SK-N-SH (cell line): ENCODE measurements at regions not wholly inside any gene's neighbourhood (a gene's known extent, or its start where the extent isn't known, plus 50 kb on each side); places are given as distances from the start of the nearest gene placed in this dataset.

ENCODE experiments used
- CTCF ChIA-PET: fragments of 300-600, 350-600 bp; formaldehyde crosslinking; extraction: SDS; loops from one replicate; lab custom pipeline; 2021; lab: Yijun Ruan, JAX
- POLR2A ChIA-PET: fragments of 350-600 bp; sonication (Branson Sonifier 250); formaldehyde crosslinking; extraction: SDS; loops from one replicate; lab custom pipeline; 2020; ENCODE audit warnings: antibody characterized with exemption, inconsistent platforms; lab: Yijun Ruan, JAX
- DNase-seq: peaks from one replicate; pipeline ENCODE4 v3.0.0; 2012
- H2AFZ ChIP-seq: fragments of 200-600 bp; sonication (generic); 2 replicates; pipeline ENCODE4 v1.8.1; 2016; ENCODE audit warnings: antibody characterized with exemption, mild to moderate bottlenecking, low read depth
- H3F3A ChIP-seq: fragments of 200-600 bp; sonication (generic); replicated peaks from 2 replicates; pipeline ENCODE3; 2016; ENCODE audit warnings: antibody characterized with exemption, mild to moderate bottlenecking; ENCODE audit not compliant: insufficient read depth
- H3K27ac ChIP-seq, 2 experiments: fragments of 200-500 bp in 1 of 2; fragments of 200-600 bp in 1 of 2; sonication (Bioruptor generic) in 1 of 2; sonication (generic), shearing (Covaris generic) in 1 of 2; 2 replicates each; pipeline versions ENCODE4 v1.5.1 to v1.6.1; 2014 to 2016; ENCODE audit warnings: low read depth in 2 of 2, inconsistent platforms in 1 of 2, low read length in 1 of 2, mild to moderate bottlenecking in 1 of 2, mixed read lengths in 1 of 2
- H3K27me3 ChIP-seq: fragments of 200-600 bp; sonication (generic), shearing (Covaris generic); 2 replicates; pipeline ENCODE4 v1.6.1; 2016; ENCODE audit warnings: mixed run types; ENCODE audit not compliant: insufficient read depth
- H3K36me3 ChIP-seq, 2 experiments: fragments of 200-500 bp in 1 of 2; fragments of 200-600 bp in 1 of 2; sonication (Bioruptor generic) in 1 of 2; sonication (generic) in 1 of 2; replicated peaks in 1 of 2; 2 replicates each; pipeline versions ENCODE3 to v1.5.1; 2014 to 2016; ENCODE audit warnings: low read length in 1 of 2, mild to moderate bottlenecking in 1 of 2; ENCODE audit not compliant: insufficient read depth in 2 of 2, control insufficient read depth in 1 of 2
- H3K4me1 ChIP-seq, 2 experiments: fragments of 200-500 bp in 1 of 2; fragments of 200-600 bp in 1 of 2; sonication (Bioruptor generic) in 1 of 2; sonication (generic), shearing (Covaris generic) in 1 of 2; 2 replicates each; pipeline versions ENCODE4 v1.5.1 to v1.6.1; 2014 to 2016; ENCODE audit warnings: low read depth in 1 of 2, low read length in 1 of 2, mixed run types in 1 of 2; ENCODE audit not compliant: insufficient read depth in 2 of 2, control insufficient read depth in 1 of 2
- H3K4me2 ChIP-seq: fragments of 200-600 bp; sonication (generic), shearing (Covaris generic); 2 replicates; pipeline ENCODE4 v1.6.1; 2017; ENCODE audit warnings: mixed run types
- H3K4me3 ChIP-seq, 2 experiments: fragments of 200-500 bp in 1 of 2; fragments of 200-600 bp in 1 of 2; sonication (Bioruptor generic) in 1 of 2; sonication (generic), shearing (Covaris generic) in 1 of 2; 2 replicates each; pipeline versions ENCODE4 v1.5.1 to v1.8.1; 2014 to 2016; ENCODE audit warnings: low read depth in 2 of 2, inconsistent platforms in 1 of 2, low read length in 1 of 2, mild to moderate bottlenecking in 1 of 2, mixed read lengths in 1 of 2, moderate library complexity in 1 of 2
- H3K79me2 ChIP-seq: fragments of 200-600 bp; sonication (generic); 2 replicates; pipeline ENCODE4 v1.8.1; 2017; ENCODE audit warnings: mild to moderate bottlenecking; ENCODE audit not compliant: insufficient read depth
- H3K9ac ChIP-seq: fragments of 200-600 bp; sonication (generic); 2 replicates; pipeline ENCODE4 v1.6.1; 2017; ENCODE audit warnings: mixed run types
- H3K9me2 ChIP-seq: fragments of 200-600 bp; sonication (generic); 2 replicates; pipeline ENCODE4 v1.6.1; 2017; ENCODE audit warnings: mixed run types
- H3K9me3 ChIP-seq: fragments of 200-600 bp; sonication (generic); 2 replicates; pipeline ENCODE4 v1.6.1; 2017; ENCODE audit warnings: mixed run types, mild to moderate bottlenecking, moderate library complexity
- H4K20me1 ChIP-seq: fragments of 200-600 bp; sonication (generic); 2 replicates; pipeline ENCODE4 v1.6.1; 2017; ENCODE audit warnings: mild to moderate bottlenecking, mixed run types; ENCODE audit not compliant: insufficient read depth
- CHD2 ChIP-seq: fragments of 150-350 bp; IDR thresholded peaks from 2 replicates; pipeline ENCODE4 v1.6.1; 2018; ENCODE audit warnings: low read length; ENCODE audit not compliant: partially characterized antibody
- CTCF ChIP-seq: fragments of 200-600 bp; sonication (generic); IDR thresholded peaks from 2 replicates; pipeline ENCODE4 v1.6.1; 2017; ENCODE audit warnings: antibody characterized with exemption, mild to moderate bottlenecking, moderate library complexity
- FOSL2 ChIP-seq: IDR thresholded peaks from 2 replicates; pipeline ENCODE4 v1.4.0; 2012; ENCODE audit warnings: low read depth, mild to moderate bottlenecking, moderate library complexity, borderline replicate concordance
- FOXJ3 ChIP-seq: sonication (generic); formaldehyde crosslinking; IDR thresholded peaks from 2 replicates; pipeline ENCODE4 v1.5.1; 2020; ENCODE audit warnings: mild to moderate bottlenecking, missing genetic modification reagents
- GABPA ChIP-seq: IDR thresholded peaks from 2 replicates; pipeline ENCODE4 v1.4.0; 2012; ENCODE audit warnings: low read depth, mild to moderate bottlenecking
- GATA2 ChIP-seq: sonication (generic); formaldehyde crosslinking; IDR thresholded peaks from 2 replicates; pipeline ENCODE4 v1.5.0; 2020; ENCODE audit warnings: mild to moderate bottlenecking, missing genetic modification reagents
- JUND ChIP-seq: IDR thresholded peaks from 2 replicates; pipeline ENCODE4 v1.4.0; 2012
- NFIC ChIP-seq: IDR thresholded peaks from 2 replicates; pipeline ENCODE4 v1.4.0; 2012; ENCODE audit warnings: borderline replicate concordance
- PBX3 ChIP-seq: IDR thresholded peaks from 2 replicates; pipeline ENCODE4; 2012
- RAD21 ChIP-seq: IDR thresholded peaks from 2 replicates; pipeline ENCODE4 v1.6.1; 2012; ENCODE audit warnings: mild to moderate bottlenecking, low read length
- RFX5 ChIP-seq: IDR thresholded peaks from 2 replicates; pipeline ENCODE4 v1.6.1; 2012; ENCODE audit warnings: mild to moderate bottlenecking, improper control_type of control experiment, low read length
- RXRA ChIP-seq: IDR thresholded peaks from 2 replicates; pipeline ENCODE4 v1.4.0; 2012; ENCODE audit warnings: low read depth, mild to moderate bottlenecking, borderline replicate concordance
- SIN3A ChIP-seq: IDR thresholded peaks from 2 replicates; pipeline ENCODE4 v1.6.1; 2012; ENCODE audit warnings: low read depth, mild to moderate bottlenecking, low read length, moderate library complexity, borderline replicate concordance
- SMC3 ChIP-seq: IDR thresholded peaks from 2 replicates; pipeline ENCODE4 v1.6.1; 2012; ENCODE audit warnings: low read depth, low read length, improper control_type of control experiment
- TEAD4 ChIP-seq: IDR thresholded peaks from 2 replicates; pipeline ENCODE4 v1.4.0; 2012; ENCODE audit warnings: mild to moderate bottlenecking, borderline replicate concordance; ENCODE audit not compliant: insufficient read depth
- WGBS: methylation state at CpG from one replicate; pipeline ENCODE4 v1.1.6; 2017; ENCODE audit warnings: low lambda C conversion rate; 5-methylcytosine and 5-hydroxymethylcytosine counted together
- TF ChIP-seq, protein P1 (sequence below): IDR thresholded peaks from 2 replicates; pipeline ENCODE4 v1.4.0; 2012; ENCODE audit warnings: low read depth
- TF ChIP-seq, protein P2 (sequence below): fragments of 150-350 bp; IDR thresholded peaks from 2 replicates; pipeline ENCODE4 v1.6.1; 2016; ENCODE audit warnings: mild to moderate bottlenecking, low read depth, low read length
- TF ChIP-seq, protein P3 (sequence below): fragments of 150-350 bp; IDR thresholded peaks from 2 replicates; pipeline ENCODE4 v1.6.1; 2017; ENCODE audit warnings: antibody characterized with exemption, low read length, low read depth, borderline replicate concordance

- Histone ChIP-seq H3K9me2 (no peaks in the 10 kb centered on the region), H3K27me3 (no peaks in the 10 kb centered on the region), H3K4me2 (no peak overlapping the region), H3F3A (peaks cover 11% of the 10 kb centered on the region), H3K79me2 (no peaks in the 10 kb centered on the region), H3K36me3 (no peaks in the 10 kb centered on the region), H3K4me3 (no peak overlapping the region), H3K27ac (no peak overlapping the region), H2AFZ (no peak overlapping the region), H3K4me1 (peaks cover 17 to 18% of the 10 kb centered on the region in 2 experiments), H3K9ac (no peak overlapping the region), H3K9me3 (no peaks in the 10 kb centered on the region), H4K20me1 (no peaks in the 10 kb centered on the region)
- ChIA-PET POLR2A (no interaction called here), CTCF (no interaction called here)
- TF ChIP-seq, protein P1, sequence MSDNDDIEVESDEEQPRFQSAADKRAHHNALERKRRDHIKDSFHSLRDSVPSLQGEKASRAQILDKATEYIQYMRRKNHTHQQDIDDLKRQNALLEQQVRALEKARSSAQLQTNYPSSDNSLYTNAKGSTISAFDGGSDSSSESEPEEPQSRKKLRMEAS: no peak
- TF ChIP-seq RAD21: no peak
- TF ChIP-seq SMC3: no peak
- no peak for DNase-seq
- 72% methylated on average over 6 of the region's 6 CpGs for WGBS
Measured at GRCh38 chr5:174528821-174529544, 195.4 kb upstream of the MSX2 start.

GRCh38 chr5:174529925-174530681 lies 194.3 kb upstream of the MSX2 start:
- CTCF ChIA-PET: no interaction called here
- H3K9me2 ChIP-seq: no peaks in the 10 kb centered on the region
- no peak for DNase-seq

More at GRCh38 chr5:174529925-174530681, 194.3 kb upstream of the MSX2 start:
- peaks cover 14% of the 10 kb centered on the region for H3F3A ChIP-seq
- H3K79me2 ChIP-seq: no peaks in the 10 kb centered on the region
- H3K9me3 ChIP-seq: no peaks in the 10 kb centered on the region
- POLR2A ChIA-PET: no interaction called here
- H3K4me3 ChIP-seq: no peak overlapping the region
- no peaks in the 10 kb centered on the region for H4K20me1 ChIP-seq
- H3K4me1 ChIP-seq: peaks cover 17 to 22% of the 10 kb centered on the region in 2 experiments
- no peak overlapping the region for H3K9ac ChIP-seq
- H3K27me3 ChIP-seq: no peaks in the 10 kb centered on the region
- no peaks in the 10 kb centered on the region for H3K36me3 ChIP-seq
- TF ChIP-seq FOSL2 (no peak), NFIC (no peak), SIN3A (no peak), TEAD4 (no peak), JUND (no peak), GATA2 (CRISPR knock-in tag) (no peak), CHD2 (no peak), CTCF (no peak), FOXJ3 (CRISPR knock-in tag) (no peak), RXRA (no peak), GABPA (no peak), PBX3 (no peak), RFX5 (no peak)
- TF ChIP-seq, protein P1: no peak
- TF ChIP-seq, protein P2, sequence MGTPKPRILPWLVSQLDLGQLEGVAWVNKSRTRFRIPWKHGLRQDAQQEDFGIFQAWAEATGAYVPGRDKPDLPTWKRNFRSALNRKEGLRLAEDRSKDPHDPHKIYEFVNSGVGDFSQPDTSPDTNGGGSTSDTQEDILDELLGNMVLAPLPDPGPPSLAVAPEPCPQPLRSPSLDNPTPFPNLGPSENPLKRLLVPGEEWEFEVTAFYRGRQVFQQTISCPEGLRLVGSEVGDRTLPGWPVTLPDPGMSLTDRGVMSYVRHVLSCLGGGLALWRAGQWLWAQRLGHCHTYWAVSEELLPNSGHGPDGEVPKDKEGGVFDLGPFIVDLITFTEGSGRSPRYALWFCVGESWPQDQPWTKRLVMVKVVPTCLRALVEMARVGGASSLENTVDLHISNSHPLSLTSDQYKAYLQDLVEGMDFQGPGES: no peak
- TF ChIP-seq, protein P3, sequence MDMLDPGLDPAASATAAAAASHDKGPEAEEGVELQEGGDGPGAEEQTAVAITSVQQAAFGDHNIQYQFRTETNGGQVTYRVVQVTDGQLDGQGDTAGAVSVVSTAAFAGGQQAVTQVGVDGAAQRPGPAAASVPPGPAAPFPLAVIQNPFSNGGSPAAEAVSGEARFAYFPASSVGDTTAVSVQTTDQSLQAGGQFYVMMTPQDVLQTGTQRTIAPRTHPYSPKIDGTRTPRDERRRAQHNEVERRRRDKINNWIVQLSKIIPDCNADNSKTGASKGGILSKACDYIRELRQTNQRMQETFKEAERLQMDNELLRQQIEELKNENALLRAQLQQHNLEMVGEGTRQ: no peak
- no peak overlapping the region for H3K4me2 ChIP-seq
- H2AFZ ChIP-seq: no peak overlapping the region
- no peak overlapping the region for H3K27ac ChIP-seq
- WGBS: 87% methylated on average over 9 of the region's 9 CpGs
